Vagina (tissue), 2 donors: ENCODE measurements at regions not wholly inside any gene's neighbourhood (a gene's known extent, or its start where the extent isn't known, plus 50 kb on each side); places are given as distances from the start of the nearest gene placed in this dataset.

Source experiments
- DNase-seq, 2 donors: peaks; one replicate each; pipeline ENCODE4 v3.0.0-alpha.2; 2017; ENCODE audit errors: extremely low spot score in 2 of 2
- H3K27ac ChIP-seq: fragments of 200-600 bp; sonication (generic); one replicate; pipeline ENCODE4 v1.5.1; 2019
- H3K27me3 ChIP-seq: fragments of 200-600 bp; sonication (generic); one replicate; pipeline ENCODE4 v1.5.1; 2019
- H3K36me3 ChIP-seq, 2 donors: fragments of 200-600 bp; sonication (generic); one replicate each; pipeline ENCODE4 v1.5.1; 2017 to 2019
- H3K4me1 ChIP-seq: fragments of 200-600 bp; sonication (generic); one replicate; pipeline ENCODE4 v1.5.1; 2019
- H3K4me3 ChIP-seq, 2 donors: fragments of 200-600 bp; sonication (generic); 1 replicate in 1 of 2; 2 replicates in 1 of 2; pipeline ENCODE4 v1.5.1; 2016 to 2019
- H3K9me3 ChIP-seq: fragments of 200-600 bp; sonication (generic); one replicate; pipeline ENCODE4 v1.5.1; 2019
- POLR2A ChIP-seq, 2 donors: fragments of 450-650 bp; IDR thresholded peaks; one replicate each; pipeline ENCODE4 v1.6.1; 2017; ENCODE audit warnings: antibody characterized with exemption in 2 of 2, mild to moderate bottlenecking in 2 of 2, moderate library complexity in 2 of 2
- POLR2AphosphoS5 ChIP-seq, 2 donors: sonication (generic); formaldehyde crosslinking; IDR thresholded peaks; one replicate each; pipeline ENCODE4 v1.9.0; 2017; ENCODE audit warnings: antibody characterized with exemption in 2 of 2, mild to moderate bottlenecking in 2 of 2, low read depth in 1 of 2; ENCODE audit not compliant: insufficient read depth in 1 of 2
- intact Hi-C: fragments of 100-400 bp; cut with DNase I; formaldehyde crosslinking; loops from one replicate; pipeline ENCODE4 v1.15.1; 2023
- TF ChIP-seq, protein P1 (sequence below), 3 experiments: fragments of 450-650 bp in 2 of 3; fragments of 200-600 bp in 1 of 3; sonication (generic) in 1 of 3; IDR thresholded peaks; one replicate each; pipeline ENCODE4 v1.5.1; 2017 to 2019; ENCODE audit warnings: antibody characterized with exemption in 3 of 3, mild to moderate bottlenecking in 2 of 3, moderate library complexity in 2 of 3

DNA sequence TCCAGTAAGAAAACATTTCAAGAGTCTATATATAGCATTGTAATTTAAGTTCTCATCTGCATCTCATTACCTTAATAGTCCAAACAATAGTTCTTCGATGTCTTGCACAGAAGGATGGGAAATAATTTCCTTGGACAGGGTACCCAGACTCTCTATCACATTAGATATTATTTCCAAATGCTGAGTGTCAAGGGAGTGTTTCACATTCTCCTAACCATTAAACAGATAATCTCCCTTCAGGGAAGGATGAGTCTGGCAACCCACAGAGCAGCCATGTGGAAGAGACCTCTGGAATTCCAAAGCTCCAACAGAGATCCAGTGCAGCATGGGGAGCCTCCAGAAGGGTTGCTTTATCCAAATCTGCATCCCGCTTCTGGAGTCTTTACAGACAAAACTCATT lies 89.6 kb downstream of the FZD1 start:
- TF ChIP-seq POLR2AphosphoS5 (IDR thresholded peaks at IDR 0.05; ENCODE audit: insufficient read depth in 1 of 2, low read depth in 1 of 2) (no peak), POLR2A (IDR thresholded peaks at IDR 0.05) (no peak)
- TF ChIP-seq, protein P1, sequence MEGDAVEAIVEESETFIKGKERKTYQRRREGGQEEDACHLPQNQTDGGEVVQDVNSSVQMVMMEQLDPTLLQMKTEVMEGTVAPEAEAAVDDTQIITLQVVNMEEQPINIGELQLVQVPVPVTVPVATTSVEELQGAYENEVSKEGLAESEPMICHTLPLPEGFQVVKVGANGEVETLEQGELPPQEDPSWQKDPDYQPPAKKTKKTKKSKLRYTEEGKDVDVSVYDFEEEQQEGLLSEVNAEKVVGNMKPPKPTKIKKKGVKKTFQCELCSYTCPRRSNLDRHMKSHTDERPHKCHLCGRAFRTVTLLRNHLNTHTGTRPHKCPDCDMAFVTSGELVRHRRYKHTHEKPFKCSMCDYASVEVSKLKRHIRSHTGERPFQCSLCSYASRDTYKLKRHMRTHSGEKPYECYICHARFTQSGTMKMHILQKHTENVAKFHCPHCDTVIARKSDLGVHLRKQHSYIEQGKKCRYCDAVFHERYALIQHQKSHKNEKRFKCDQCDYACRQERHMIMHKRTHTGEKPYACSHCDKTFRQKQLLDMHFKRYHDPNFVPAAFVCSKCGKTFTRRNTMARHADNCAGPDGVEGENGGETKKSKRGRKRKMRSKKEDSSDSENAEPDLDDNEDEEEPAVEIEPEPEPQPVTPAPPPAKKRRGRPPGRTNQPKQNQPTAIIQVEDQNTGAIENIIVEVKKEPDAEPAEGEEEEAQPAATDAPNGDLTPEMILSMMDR (IDR thresholded peaks at IDR 0.05): no peak
- H3K4me3 ChIP-seq: no peak overlapping the region
- no peaks in the 10 kb centered on the region for H3K36me3 ChIP-seq
- intact Hi-C loops: no loop called here
- peaks cover 8% of the 10 kb centered on the region for H3K4me1 ChIP-seq
- no peak for DNase-seq
- no peaks in the 10 kb centered on the region for H3K9me3 ChIP-seq
- H3K27me3 ChIP-seq: no peaks in the 10 kb centered on the region
- no peak overlapping the region for H3K27ac ChIP-seq

DNA sequence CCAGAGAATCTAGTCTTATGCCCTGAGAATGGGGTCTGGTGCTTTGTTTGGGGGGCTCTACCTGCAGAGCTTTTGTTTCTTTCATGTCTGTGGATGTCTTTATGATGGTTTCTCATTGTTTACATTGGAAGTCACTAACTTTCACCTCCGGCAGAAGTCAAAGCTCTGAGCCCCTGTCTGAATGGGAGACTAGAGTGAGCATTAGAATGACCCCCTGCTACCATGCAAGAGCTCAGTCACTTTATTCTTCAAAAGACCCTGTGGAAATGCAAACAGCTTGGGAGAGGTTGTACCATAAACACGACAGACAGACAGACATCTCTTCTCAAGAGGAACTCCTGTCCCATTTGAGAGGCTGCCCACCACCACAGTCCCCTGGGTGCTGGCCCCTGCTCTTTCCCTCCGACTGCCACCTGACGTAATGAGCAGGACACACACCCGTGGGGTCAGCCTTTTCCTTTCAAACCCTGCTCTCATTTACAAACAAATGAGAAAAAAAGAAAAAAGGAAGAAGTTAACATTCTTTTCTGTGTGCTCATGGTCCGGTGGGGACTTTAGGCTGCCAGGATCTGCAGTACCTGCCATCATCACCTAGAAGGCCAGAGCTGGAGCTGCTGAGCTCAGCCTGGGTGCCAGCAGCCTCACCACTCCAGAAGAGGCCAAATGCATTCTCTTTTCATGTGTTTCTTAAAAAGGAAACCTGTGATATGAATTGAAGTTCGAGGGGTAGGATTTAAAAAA lies 91.6 kb downstream of the FZD1 start:
- no peak overlapping the region for H3K4me3 ChIP-seq
- no peaks in the 10 kb centered on the region for H3K9me3 ChIP-seq
- no peaks in the 10 kb centered on the region for H3K36me3 ChIP-seq
- H3K27me3 ChIP-seq: no peaks in the 10 kb centered on the region
- peaks cover 8% of the 10 kb centered on the region for H3K4me1 ChIP-seq
- intact Hi-C loops: no loop called here
- no peak overlapping the region for H3K27ac ChIP-seq
- DNase-seq: no peak
- TF ChIP-seq, protein P1 (IDR thresholded peaks at IDR 0.05): no peak
- no peak for TF ChIP-seq POLR2AphosphoS5 (IDR thresholded peaks at IDR 0.05; ENCODE audit: insufficient read depth in 1 of 2, low read depth in 1 of 2)
- no peak for TF ChIP-seq POLR2A (IDR thresholded peaks at IDR 0.05)

DNA sequence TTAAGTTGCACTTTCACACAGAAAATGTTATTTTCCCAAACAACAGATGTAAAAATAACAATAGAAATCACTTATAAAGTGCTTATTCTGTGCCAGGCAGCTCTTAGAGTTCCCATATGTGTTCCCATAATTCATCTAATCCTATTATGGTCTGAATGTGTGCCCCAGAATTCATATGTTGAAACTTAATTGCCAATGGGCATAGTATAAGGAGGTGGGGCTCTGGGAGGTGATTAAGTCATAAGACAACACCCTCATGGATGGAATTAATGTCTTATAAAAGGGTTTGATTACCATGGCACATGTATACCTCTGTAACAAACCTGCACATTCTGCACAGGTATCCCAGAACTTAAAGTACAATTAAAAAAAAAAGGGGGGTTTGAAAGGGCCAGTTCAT lies 92.7 kb downstream of the FZD1 start:
- no peaks in the 10 kb centered on the region for H3K36me3 ChIP-seq
- peaks cover 8% of the 10 kb centered on the region for H3K4me1 ChIP-seq
- H3K4me3 ChIP-seq: no peak overlapping the region
- H3K27me3 ChIP-seq: no peaks in the 10 kb centered on the region
- intact Hi-C loops: no loop called here
- H3K9me3 ChIP-seq: no peaks in the 10 kb centered on the region
- TF ChIP-seq POLR2AphosphoS5 (IDR thresholded peaks at IDR 0.05; ENCODE audit: insufficient read depth in 1 of 2, low read depth in 1 of 2): no peak
- TF ChIP-seq, protein P1 (IDR thresholded peaks at IDR 0.05): no peak
- TF ChIP-seq POLR2A (IDR thresholded peaks at IDR 0.05): no peak
- no peak overlapping the region for H3K27ac ChIP-seq
- DNase-seq: no peak

DNA sequence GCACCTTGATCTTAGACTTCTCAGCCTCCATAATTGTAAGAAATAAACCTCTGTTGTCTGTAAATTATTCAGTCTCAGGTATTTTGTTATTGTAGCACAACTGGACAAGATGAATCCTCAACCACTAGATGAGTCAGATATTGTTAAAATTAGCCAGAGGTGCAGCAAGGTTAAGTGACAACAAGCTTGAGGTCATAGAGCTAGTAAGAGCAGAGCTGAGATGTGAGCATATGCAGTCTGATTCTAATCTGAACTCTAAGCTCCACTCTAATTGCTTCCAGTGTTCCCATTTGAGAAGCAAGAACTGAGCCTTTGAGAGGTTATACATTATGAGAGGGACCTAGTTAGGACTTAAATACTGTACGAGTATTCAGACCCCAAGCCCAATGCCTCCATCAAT lies 93.1 kb downstream of the FZD1 start:
- Histone ChIP-seq H3K4me1 (peaks cover 8% of the 10 kb centered on the region), H3K36me3 (no peaks in the 10 kb centered on the region), H3K27me3 (no peaks in the 10 kb centered on the region), H3K9me3 (no peaks in the 10 kb centered on the region), H3K4me3 (no peak overlapping the region), H3K27ac (peak overlapping the region; percentile 57)
- intact Hi-C loops: no loop called here
- TF ChIP-seq, protein P1 (IDR thresholded peaks at IDR 0.05): no peak
- TF ChIP-seq POLR2AphosphoS5 (IDR thresholded peaks at IDR 0.05; ENCODE audit: insufficient read depth in 1 of 2, low read depth in 1 of 2) (no peak), POLR2A (IDR thresholded peaks at IDR 0.05) (no peak)
- DNase-seq: no peak

DNA sequence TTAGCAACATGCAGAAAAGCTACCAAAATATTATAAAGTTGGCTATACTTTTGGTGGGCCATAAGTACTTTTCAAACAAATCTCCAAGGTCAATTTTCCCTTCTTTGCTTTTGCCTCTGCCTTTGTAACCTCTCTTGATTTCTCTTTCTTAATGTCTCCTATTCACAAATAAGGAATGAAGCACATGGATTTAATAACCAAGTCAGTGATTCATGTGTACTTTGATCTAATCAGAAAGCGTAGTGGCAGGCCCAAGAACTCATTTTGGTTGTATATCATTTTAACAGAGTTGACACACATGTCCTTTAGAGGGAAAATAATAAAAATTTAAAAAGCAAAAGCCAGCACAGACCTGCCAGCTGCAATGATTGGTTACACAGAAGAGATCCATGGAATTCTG lies 93.7 kb downstream of the FZD1 start:
- intact Hi-C loops: no loop called here
- H3K36me3 ChIP-seq: no peaks in the 10 kb centered on the region

More for the DNA sequence above, 93.7 kb downstream of the FZD1 start:
- Histone ChIP-seq H3K9me3 (no peaks in the 10 kb centered on the region), H3K4me1 (peaks cover 8% of the 10 kb centered on the region), H3K27ac (peak overlapping the region; percentile 57), H3K4me3 (no peak overlapping the region), H3K27me3 (no peaks in the 10 kb centered on the region)
- DNase-seq: no peak
- TF ChIP-seq, protein P1 (IDR thresholded peaks at IDR 0.05): no peak
- TF ChIP-seq POLR2AphosphoS5 (IDR thresholded peaks at IDR 0.05; ENCODE audit: insufficient read depth in 1 of 2, low read depth in 1 of 2): peak; percentile 38 to 59
